ENCODE measurements at regions not wholly inside any gene's neighbourhood (a gene's known extent, or its start where the extent isn't known, plus 50 kb on each side); places are given as distances from the start of the nearest gene placed in this dataset.

- no peak overlapping the region for H3K27ac ChIP-seq
Measured at GRCh38 chr2:120828066-120828465, 92.4 kb downstream of the GLI2 start.

DNA sequence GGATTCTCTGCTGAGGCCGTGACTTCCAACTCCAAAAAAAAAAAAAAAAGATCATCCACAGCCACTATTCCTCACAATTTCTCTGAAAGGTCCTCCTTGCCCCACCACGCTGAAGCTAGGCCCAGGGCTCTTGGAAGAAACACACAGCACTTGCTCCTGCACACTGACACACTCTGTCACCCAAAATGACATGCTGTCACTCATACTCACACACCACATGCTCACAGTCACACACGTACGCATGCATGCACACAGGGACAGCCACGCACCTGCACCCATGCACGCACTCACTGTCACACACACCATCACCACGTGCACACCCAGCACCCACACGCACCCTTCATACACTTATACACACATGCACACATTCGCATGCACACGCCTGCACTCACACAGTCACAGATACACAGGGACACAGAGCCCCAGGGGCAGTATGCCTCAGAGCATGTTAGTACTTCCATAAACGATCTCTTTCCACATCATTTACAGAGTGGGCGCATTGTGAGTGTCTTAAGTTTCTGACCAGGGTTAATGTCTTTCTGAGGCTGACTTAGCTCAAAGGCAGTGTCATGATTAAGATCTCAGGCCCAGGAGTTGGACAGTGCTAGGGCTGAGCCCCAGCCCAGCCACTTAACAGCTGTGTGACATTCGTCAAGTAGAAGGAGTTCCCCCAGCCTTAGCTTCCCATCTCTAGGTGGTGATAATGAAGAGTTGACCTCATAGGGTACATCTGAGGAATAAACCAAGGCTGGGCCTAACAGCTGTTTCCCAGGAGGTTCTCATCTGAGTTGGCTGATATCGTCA is 93.4 kb downstream of the GLI2 start:
- no peak overlapping the region for H3K27ac ChIP-seq
- no peaks in the 10 kb centered on the region for H3K9me3 ChIP-seq
- H4K20me1 ChIP-seq = no peaks in the 10 kb centered on the region
- no peak overlapping the region for H3K4me2 ChIP-seq
- no peaks in the 10 kb centered on the region for H3K36me3 ChIP-seq
- H3K4me1 ChIP-seq = peaks cover 45% of the 10 kb centered on the region
- no peak overlapping the region for H3K9ac ChIP-seq
- H3K4me3 ChIP-seq = no peak overlapping the region
- H3K27me3 ChIP-seq = no peaks in the 10 kb centered on the region
- no peak for TF ChIP-seq Cebpa-rat (IDR thresholded peaks at IDR 0.05)

More at GRCh38 chr2:120828066-120828465, 92.4 kb downstream of the GLI2 start:
- H4K20me1 ChIP-seq = no peaks in the 10 kb centered on the region
- H3K9ac ChIP-seq = no peak overlapping the region
- H3K4me3 ChIP-seq = no peak overlapping the region
- no peaks in the 10 kb centered on the region for H3K36me3 ChIP-seq
- peak overlapping the region; percentile 41 for H3K4me2 ChIP-seq
- no peaks in the 10 kb centered on the region for H3K27me3 ChIP-seq
- no peaks in the 10 kb centered on the region for H3K9me3 ChIP-seq
- peaks cover 45% of the 10 kb centered on the region for H3K4me1 ChIP-seq
- TF ChIP-seq Cebpa-rat (IDR thresholded peaks at IDR 0.05) = no peak

DNA sequence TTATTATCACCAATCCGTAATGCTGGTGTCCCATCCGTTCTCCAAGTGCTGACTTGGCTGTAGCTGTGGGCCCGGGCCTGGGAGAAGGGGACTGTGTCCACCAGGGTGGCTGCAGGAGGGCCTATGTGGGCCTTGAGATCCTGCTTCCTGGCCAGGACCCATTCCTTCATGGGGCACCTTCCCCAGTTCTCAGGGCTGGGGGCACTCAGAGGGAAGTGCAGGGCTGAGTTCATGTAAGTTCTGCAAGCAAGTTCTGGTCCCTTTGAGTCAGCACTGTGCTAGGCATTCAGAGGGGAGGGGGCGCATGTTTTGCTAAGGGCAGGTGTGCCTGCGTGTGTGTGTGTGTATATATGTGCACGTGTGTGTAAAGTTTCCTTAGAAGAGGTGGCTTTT is 94.0 kb downstream of the GLI2 start:
- Histone ChIP-seq H3K27me3 (no peaks in the 10 kb centered on the region), H3K9ac (no peak overlapping the region), H3K36me3 (no peaks in the 10 kb centered on the region), H3K4me3 (no peak overlapping the region), H3K27ac (no peak overlapping the region), H3K4me1 (peaks cover 45% of the 10 kb centered on the region), H4K20me1 (no peaks in the 10 kb centered on the region), H3K9me3 (no peaks in the 10 kb centered on the region), H3K4me2 (no peak overlapping the region)
- TF ChIP-seq Cebpa-rat (IDR thresholded peaks at IDR 0.05) = no peak

GRCh38 chr2:120830096-120830830 is 94.6 kb downstream of the GLI2 start:
- H3K36me3 ChIP-seq = no peaks in the 10 kb centered on the region
- peaks cover 44% of the 10 kb centered on the region for H3K4me1 ChIP-seq
- H4K20me1 ChIP-seq = no peaks in the 10 kb centered on the region
- no peak overlapping the region for H3K9ac ChIP-seq
- TF ChIP-seq Cebpa-rat (IDR thresholded peaks at IDR 0.05) = no peak
- no peak overlapping the region for H3K4me3 ChIP-seq
- no peak overlapping the region for H3K27ac ChIP-seq
- no peak overlapping the region for H3K4me2 ChIP-seq
- no peaks in the 10 kb centered on the region for H3K9me3 ChIP-seq
- no peaks in the 10 kb centered on the region for H3K27me3 ChIP-seq

GRCh38 chr2:120831086-120831485 is 95.4 kb downstream of the GLI2 start:
- Histone ChIP-seq H3K9me3 (no peaks in the 10 kb centered on the region), H3K4me1 (peaks cover 37% of the 10 kb centered on the region), H3K4me2 (no peak overlapping the region), H4K20me1 (no peaks in the 10 kb centered on the region), H3K27me3 (no peaks in the 10 kb centered on the region), H3K36me3 (no peaks in the 10 kb centered on the region), H3K4me3 (no peak overlapping the region), H3K27ac (no peak overlapping the region), H3K9ac (no peak overlapping the region)
- TF ChIP-seq Cebpa-rat (IDR thresholded peaks at IDR 0.05) = no peak

GRCh38 chr2:120831891-120832290 is 96.2 kb downstream of the GLI2 start:
- H3K9me3 ChIP-seq = no peaks in the 10 kb centered on the region
- no peak for TF ChIP-seq Cebpa-rat (IDR thresholded peaks at IDR 0.05)
- H4K20me1 ChIP-seq = no peaks in the 10 kb centered on the region
- H3K36me3 ChIP-seq = no peaks in the 10 kb centered on the region
- H3K27ac ChIP-seq = no peak overlapping the region
- no peak overlapping the region for H3K4me3 ChIP-seq
- H3K27me3 ChIP-seq = no peaks in the 10 kb centered on the region
- H3K9ac ChIP-seq = no peak overlapping the region
- peak overlapping the region; percentile 22 for H3K4me2 ChIP-seq
- peaks cover 29% of the 10 kb centered on the region for H3K4me1 ChIP-seq

DNA sequence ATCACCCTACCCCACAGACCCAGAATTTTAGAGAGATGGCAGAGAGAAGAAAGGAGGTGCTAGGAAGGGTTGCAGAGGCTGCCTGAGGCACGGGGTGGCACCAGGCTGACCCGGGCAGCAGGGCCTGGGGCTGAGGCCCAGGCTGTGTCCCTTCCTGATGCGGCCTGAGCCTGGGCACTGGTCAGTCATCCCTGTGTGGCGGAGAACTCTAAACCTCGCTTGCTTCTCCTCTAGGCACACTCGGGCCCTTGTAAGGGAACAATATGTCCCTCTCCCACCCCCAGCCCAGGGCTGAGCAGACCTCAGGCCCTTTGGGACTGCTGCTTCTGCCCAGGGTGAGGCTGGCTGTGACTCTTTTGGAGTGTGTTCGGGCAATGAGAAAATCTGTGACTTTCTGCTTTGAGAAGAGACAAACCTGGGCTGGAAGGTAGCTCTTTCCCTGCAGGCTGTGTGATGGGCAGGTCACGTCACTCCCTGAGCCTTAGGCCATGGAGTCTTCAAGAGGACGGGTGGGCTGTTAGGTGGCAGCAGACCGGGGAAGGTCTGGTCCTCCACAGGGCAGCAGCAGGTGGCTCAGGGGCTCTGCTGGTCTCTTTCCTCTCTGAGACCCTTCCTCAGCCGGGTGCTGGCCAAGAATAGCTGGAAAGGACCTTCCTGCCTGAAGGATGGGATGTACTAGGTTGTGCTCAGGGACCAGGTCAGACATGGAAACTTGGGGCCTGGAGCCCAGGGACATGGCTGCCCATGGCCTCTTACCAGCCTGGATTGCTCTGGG is 96.8 kb downstream of the GLI2 start:
- no peaks in the 10 kb centered on the region for H3K27me3 ChIP-seq
- no peaks in the 10 kb centered on the region for H4K20me1 ChIP-seq
- H3K9ac ChIP-seq = 0 out of 2 replicates have a peak overlapping the region, but pooled peaks have one; percentile 15
- H3K36me3 ChIP-seq = no peaks in the 10 kb centered on the region
- no peak for TF ChIP-seq Cebpa-rat (IDR thresholded peaks at IDR 0.05)
- no peaks in the 10 kb centered on the region for H3K9me3 ChIP-seq
- H3K4me1 ChIP-seq = peaks cover 29% of the 10 kb centered on the region
- H3K4me2 ChIP-seq = peak overlapping the region; percentile 22
- H3K4me3 ChIP-seq = no peak overlapping the region
- no peak overlapping the region for H3K27ac ChIP-seq

DNA sequence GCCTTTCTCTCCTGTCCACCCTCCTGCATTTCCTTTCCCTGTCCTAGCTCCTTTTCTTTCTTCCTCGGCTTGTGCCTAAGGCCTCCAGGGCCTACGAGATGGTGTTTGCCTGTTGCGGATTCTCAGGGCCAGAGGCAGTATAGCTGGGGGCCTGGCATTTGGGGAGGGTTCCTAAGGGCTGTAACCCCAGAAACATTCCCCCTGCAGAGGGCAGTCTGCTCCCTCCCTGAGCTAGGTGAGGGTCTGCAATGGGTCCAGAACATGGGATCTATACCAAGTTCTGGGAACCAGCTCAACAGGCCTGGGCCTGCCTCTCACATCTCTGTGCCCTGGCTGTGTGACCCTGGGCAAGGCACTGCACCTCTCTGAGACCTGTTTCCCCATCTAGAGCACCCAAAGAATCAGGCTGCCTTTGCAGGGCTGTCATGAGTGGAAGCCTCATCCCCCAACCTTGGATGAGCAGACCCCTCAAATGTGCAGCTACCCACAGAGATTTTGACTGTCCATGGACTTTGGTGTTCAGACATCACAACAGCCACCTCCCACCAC is 97.5 kb downstream of the GLI2 start:
- Histone ChIP-seq H3K4me2 (no peak overlapping the region), H3K4me1 (peaks cover 23% of the 10 kb centered on the region), H3K9ac (no peak overlapping the region), H3K4me3 (no peak overlapping the region), H3K36me3 (no peaks in the 10 kb centered on the region), H3K27me3 (no peaks in the 10 kb centered on the region), H3K27ac (no peak overlapping the region), H3K9me3 (no peaks in the 10 kb centered on the region), H4K20me1 (no peaks in the 10 kb centered on the region)
- TF ChIP-seq Cebpa-rat (IDR thresholded peaks at IDR 0.05) = no peak

DNA sequence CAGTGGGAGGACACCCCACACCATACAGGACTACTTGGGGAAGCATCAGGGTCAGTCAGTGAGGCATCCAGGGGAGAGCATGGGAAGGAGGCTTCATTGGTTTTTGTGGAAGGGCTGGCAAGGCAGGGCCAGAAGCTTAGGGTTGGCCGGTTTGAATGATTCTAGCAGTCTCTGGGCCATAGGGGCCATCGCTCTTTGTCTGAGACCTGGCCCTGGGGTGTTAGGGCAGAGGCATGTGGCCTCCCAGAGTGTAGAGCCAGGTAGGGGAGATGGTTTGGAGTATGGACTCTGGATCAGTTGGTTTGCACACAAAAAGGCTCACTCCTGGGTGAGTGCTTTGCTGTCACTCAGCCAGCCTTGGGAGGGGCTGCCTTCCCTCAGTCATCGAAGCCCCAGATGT is 98.5 kb downstream of the GLI2 start:
- Histone ChIP-seq H3K27ac (no peak overlapping the region), H3K36me3 (no peaks in the 10 kb centered on the region), H3K4me3 (no peak overlapping the region), H3K9ac (no peak overlapping the region), H4K20me1 (no peaks in the 10 kb centered on the region), H3K4me1 (peaks cover 13% of the 10 kb centered on the region), H3K27me3 (no peaks in the 10 kb centered on the region), H3K4me2 (no peak overlapping the region), H3K9me3 (no peaks in the 10 kb centered on the region)
- TF ChIP-seq Cebpa-rat (IDR thresholded peaks at IDR 0.05) = no peak
